GM13976 (cell line): ENCODE measurements at regions not wholly inside any gene's neighbourhood (a gene's known extent, or its start where the extent isn't known, plus 50 kb on each side); places are given as distances from the start of the nearest gene placed in this dataset.
"Not testable (repeated sequence)": the region's sequence is repeated elsewhere in the genome, so short reads cannot be mapped to it uniquely, and the experiment has no call there.

Experiments used
- DNase-seq: peaks from one replicate; pipeline ENCODE4 v3.0.0; 2012; ENCODE audit warnings: low spot score
- in situ Hi-C: fragments of 300-500 bp; cut with MboI; formaldehyde crosslinking; loops from one replicate; pipeline ENCODE4 v1.12.0; 2022; ENCODE audit warnings: low sequenced_read_pairs, mixed read lengths, inconsistent platforms; ENCODE audit not compliant: unreplicated experiment
- TF ChIP-seq, protein P1 (sequence below): IDR thresholded peaks from 2 replicates; pipeline ENCODE4 v1.5.1; 2012; ENCODE audit warnings: borderline replicate concordance, mild to moderate bottlenecking; ENCODE audit not compliant: insufficient read depth; ENCODE audit errors: extremely low read depth, missing control alignments, control extremely low read depth

DNA sequence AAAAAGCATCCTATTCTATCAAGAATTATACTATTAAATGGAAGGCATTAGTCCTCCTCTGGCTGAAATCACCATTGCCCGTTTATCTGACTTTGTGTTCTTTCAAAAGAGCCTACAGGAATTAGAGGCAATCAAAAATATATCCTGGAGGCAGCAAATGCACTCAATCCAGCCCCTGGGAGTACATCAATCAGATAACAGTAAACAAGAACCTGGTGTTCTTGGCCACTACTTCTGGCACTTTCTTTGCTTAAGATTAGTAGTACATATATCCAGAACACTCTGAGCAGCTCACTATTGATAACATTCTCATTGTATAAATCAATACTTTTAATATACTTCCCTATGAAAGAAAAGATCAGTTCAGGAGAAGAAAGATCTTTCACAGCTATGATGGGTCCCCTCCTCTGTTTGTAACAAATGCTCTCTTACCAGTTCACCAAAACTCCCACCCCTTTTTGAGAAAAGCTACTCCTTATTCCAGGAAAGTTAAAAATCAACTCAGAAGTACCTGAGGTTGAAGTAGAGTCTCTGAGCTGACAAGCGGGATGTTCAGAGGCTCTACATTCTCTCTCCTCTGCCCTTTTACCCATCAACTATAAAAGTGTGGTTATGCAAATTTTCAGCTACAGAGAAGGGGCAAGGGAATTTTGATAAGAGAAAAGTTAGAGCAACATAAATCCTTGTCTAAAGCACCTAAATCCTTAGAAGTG is 176.0 kb downstream of the COX18 start:
- no peak for DNase-seq
- TF ChIP-seq, protein P1, sequence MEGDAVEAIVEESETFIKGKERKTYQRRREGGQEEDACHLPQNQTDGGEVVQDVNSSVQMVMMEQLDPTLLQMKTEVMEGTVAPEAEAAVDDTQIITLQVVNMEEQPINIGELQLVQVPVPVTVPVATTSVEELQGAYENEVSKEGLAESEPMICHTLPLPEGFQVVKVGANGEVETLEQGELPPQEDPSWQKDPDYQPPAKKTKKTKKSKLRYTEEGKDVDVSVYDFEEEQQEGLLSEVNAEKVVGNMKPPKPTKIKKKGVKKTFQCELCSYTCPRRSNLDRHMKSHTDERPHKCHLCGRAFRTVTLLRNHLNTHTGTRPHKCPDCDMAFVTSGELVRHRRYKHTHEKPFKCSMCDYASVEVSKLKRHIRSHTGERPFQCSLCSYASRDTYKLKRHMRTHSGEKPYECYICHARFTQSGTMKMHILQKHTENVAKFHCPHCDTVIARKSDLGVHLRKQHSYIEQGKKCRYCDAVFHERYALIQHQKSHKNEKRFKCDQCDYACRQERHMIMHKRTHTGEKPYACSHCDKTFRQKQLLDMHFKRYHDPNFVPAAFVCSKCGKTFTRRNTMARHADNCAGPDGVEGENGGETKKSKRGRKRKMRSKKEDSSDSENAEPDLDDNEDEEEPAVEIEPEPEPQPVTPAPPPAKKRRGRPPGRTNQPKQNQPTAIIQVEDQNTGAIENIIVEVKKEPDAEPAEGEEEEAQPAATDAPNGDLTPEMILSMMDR: no peak
- in situ Hi-C loops: no loop called here

DNA sequence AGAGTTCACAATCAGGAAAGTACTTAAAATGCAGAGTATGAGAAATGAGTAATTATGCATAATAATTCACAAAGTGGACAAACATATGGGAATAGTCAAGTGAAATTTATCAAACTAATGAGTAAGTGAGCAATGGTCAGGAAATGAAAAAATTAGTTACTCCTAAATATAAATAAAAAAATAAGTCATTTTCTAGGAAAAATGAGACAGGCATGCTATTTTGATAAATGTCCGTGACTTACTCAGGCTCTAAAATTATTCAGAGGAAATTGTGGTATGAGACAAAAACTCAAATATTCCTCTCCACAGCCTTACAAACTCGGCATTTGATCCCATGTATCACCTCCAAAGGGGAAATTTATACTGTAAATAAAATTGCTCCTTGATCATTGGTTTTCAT is 181.2 kb downstream of the COX18 start:
- DNase-seq: no peak
- in situ Hi-C loops: no loop called here
- TF ChIP-seq, protein P1: no peak

DNA sequence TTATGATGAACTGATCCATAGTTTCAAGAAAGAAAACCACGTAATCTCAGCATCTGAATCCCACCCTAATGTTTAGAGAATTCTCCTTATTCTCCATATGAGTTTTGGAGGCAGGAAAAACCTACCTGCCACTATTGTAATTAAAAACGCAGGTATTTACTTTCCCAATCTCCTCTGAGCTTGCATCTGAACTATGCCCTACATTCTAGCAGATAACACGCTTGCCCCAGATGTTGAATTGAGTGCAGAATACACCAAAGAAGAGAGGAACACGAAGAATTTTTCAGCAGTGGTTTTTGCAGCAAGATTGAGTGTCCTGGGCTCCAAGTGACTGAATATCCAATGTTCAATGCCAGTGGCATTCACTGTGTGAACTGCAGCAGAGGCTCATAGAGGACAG is 182.4 kb downstream of the COX18 start:
- no peak for DNase-seq
- TF ChIP-seq, protein P1: no peak
- in situ Hi-C loops: no loop called here

DNA sequence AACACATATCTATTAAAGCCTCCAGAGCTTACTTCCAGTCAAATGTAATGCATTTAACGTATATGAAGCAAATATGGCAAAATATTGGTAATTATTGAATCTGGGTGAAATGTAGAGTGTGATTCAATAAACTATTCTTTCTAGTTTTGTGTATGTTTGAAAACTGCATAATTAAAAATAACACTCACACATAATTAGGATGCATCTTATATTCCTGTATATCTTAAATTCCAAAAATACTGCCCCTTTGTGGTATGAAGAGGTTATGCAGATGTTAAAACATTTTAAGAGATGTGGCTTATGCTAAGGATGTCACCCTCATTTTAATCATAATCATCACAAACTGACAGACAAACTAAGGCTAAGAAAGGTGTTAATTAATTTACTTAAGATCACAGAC is 182.9 kb downstream of the COX18 start:
- in situ Hi-C loops: no loop called here
- no peak for DNase-seq
- TF ChIP-seq, protein P1: no peak

DNA sequence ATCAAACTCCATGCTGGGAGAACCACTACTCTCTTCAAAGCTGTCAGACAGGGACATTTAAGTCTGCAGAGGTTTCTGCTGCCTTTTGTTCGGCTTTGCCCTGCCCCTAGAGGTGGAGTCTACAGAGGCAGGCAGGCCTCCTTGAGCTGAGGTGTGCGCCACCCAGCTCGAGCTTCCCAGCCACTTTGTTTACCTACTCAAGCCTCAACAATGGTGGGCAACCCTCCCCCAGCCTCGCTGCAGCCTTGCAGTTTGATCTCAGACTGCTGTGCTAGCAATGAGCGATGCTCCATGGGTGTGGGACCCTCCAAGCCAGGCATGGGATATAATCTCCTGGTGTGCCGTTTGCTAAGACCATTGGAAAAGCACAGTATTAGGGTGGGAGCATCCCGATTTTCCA is 185.3 kb downstream of the COX18 start:
- in situ Hi-C loops, DNase-seq: not testable (repeated sequence)

DNA sequence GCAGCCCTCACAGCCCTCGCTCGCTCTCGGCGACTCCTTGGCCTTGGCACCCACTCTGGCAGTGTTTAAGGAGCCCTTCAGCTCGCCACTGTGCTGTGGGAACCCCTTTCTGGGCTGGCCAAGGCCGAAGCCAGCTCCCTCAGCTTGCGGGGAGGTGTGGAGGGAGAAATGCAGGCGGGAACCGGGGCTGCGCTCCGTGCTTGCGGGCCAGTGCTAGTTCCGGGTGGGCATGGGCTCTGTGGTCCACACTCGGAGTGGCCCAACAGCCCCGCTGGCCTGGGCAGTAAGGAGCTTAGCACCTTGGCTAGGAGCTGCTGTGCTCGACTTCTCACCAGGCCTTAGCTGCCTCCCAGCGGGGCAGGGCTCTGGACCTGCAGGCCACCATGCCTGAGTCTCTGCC is 192.6 kb downstream of the COX18 start:
- in situ Hi-C loops: no loop called here
- TF ChIP-seq, protein P1: no peak
- no peak for DNase-seq

DNA sequence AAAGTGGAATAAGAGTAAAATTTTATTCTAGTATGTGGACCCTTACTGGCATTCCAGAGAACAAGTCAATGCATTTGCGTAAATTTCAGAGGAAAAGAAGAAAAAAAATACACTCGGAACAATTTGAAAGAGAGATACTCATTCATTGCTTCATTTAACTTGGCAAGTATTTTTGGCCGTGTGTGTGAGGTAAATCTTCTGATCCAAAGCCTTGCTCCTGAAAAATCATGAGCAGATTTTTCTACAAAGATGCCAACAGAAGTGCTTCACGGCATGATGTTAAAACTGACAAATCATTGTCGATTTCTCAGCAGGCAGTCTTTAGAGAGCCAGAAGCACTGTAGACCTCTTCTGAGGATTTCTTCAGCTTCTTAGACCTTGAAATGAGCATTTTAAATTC is 194.0 kb downstream of the COX18 start:
- TF ChIP-seq, protein P1: no peak
- DNase-seq: no peak
- in situ Hi-C loops: no loop called here
